GM12864 (cell line): ENCODE measurements at regions not wholly inside any gene's neighbourhood (a gene's known extent, or its start where the extent isn't known, plus 50 kb on each side); places are given as distances from the start of the nearest gene placed in this dataset.
"Not testable (repeated sequence)": the region's sequence is repeated elsewhere in the genome, so short reads cannot be mapped to it uniquely, and the experiment has no call there.

Experiments used
- DNase-seq: peaks from one replicate; pipeline ENCODE4 v3.0.0-alpha.2; 2011; ENCODE audit warnings: low read depth
- H3K4me3 ChIP-seq: 2 replicates; pipeline ENCODE4 v1.5.1; 2011; ENCODE audit warnings: mild to moderate bottlenecking, low read depth, low read length, control low read depth
- TF ChIP-seq, protein P1 (sequence below): IDR thresholded peaks from 2 replicates; pipeline ENCODE4 v1.5.1; 2011; ENCODE audit warnings: low read depth, mild to moderate bottlenecking, moderate library complexity, low read length, control low read depth, inconsistent platforms; ENCODE audit errors: missing control alignments

DNA sequence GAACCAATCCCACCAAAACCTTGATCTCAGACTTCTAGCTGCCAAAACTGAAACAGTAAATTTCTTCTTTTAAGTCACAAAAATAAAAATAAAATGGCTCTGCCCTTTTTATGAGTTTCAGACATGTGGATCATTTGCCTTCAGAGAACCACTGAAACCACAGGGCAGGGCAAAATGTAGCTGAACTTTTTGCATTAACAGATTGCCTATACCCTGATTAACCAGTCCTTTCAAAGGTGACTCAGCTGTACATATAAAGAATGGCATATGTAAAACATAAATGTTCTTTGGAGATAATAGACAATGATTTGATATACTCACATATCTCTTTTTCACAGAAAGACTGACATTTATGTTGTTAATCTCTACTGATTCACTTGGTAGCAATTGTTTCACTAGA is 187.1 kb upstream of the GRIN3A start:
- DNase-seq = no peak
- TF ChIP-seq, protein P1, sequence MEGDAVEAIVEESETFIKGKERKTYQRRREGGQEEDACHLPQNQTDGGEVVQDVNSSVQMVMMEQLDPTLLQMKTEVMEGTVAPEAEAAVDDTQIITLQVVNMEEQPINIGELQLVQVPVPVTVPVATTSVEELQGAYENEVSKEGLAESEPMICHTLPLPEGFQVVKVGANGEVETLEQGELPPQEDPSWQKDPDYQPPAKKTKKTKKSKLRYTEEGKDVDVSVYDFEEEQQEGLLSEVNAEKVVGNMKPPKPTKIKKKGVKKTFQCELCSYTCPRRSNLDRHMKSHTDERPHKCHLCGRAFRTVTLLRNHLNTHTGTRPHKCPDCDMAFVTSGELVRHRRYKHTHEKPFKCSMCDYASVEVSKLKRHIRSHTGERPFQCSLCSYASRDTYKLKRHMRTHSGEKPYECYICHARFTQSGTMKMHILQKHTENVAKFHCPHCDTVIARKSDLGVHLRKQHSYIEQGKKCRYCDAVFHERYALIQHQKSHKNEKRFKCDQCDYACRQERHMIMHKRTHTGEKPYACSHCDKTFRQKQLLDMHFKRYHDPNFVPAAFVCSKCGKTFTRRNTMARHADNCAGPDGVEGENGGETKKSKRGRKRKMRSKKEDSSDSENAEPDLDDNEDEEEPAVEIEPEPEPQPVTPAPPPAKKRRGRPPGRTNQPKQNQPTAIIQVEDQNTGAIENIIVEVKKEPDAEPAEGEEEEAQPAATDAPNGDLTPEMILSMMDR = no peak
- H3K4me3 ChIP-seq = no peak overlapping the region

DNA sequence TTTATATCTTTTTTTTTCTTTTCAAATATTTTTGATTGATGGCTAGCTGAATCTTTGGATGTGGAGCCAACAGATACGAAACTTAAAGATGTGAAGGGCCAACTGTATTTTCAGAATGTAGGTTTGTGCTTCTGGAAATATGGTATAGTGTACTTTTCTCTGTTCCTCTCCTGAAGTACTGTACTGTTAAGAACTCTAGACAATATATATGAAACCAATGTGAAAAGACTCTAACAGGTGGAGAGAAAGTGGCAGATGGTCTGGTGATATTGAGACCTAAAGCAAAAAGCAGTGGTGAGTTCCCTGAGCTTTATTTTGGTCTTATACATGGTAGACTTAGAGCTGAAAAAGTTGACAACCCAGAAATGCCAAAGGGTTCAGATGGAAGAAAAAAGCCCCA is 185.0 kb upstream of the GRIN3A start:
- TF ChIP-seq, protein P1 = no peak
- H3K4me3 ChIP-seq = no peak overlapping the region
- DNase-seq = no peak

DNA sequence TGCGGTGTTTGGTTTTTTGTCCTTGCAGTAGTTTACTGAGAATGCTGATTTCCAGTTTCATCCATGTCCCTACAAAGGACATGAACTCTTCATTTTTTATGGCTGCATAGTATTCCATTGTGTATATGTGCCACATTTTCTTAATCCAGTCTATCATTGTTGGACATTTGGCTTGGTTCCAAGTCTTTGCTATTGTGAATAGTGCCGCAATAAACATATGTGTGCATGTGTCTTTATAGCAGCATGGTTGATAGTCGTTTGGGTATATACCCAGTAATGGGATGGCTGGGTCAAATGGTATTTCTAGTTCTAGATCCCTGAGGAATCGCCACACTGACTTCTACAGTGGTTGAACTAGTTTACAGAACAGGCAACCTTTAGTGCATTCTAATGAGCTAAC is 178.5 kb upstream of the GRIN3A start:
- H3K4me3 ChIP-seq, DNase-seq: not testable (repeated sequence)

DNA sequence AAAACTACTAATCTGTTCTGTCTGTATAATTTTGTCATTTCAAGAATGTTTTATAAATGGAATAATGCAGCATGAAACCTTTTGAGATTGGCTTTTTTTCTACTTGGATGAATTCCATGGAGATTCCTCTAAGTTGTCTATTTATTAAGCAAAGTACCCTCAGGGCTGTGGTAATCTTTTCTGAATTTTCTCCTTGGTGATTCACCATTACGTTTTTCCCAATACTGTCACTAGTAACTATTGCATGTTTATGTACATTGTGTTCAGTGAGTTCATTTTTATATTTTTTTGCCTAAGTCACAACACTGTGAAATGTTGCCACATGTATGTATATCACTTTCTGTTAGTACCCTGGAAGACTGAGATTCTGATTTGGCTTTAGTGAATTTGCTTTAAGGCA is 177.0 kb upstream of the GRIN3A start:
- TF ChIP-seq, protein P1 = no peak
- no peak for DNase-seq
- no peak overlapping the region for H3K4me3 ChIP-seq

DNA sequence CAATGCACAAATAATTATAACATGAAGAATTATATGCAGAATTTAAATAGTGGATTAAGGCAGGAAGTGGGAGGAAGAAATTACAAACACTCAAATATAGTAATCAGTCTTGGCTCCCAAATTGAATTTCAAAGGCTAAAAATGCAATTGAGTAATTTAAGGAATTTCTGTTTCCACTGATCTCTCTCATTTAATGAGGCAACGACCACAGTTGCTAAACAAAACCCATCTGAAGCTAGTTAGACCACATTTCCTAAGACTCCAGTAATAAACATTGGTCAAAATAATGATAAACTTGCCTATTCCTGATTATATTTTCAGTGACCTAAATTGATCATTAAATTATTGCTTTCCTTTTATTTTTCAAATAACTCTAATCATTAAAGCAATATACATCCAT is 174.3 kb upstream of the GRIN3A start:
- TF ChIP-seq, protein P1 = no peak
- H3K4me3 ChIP-seq = no peak overlapping the region
- no peak for DNase-seq

DNA sequence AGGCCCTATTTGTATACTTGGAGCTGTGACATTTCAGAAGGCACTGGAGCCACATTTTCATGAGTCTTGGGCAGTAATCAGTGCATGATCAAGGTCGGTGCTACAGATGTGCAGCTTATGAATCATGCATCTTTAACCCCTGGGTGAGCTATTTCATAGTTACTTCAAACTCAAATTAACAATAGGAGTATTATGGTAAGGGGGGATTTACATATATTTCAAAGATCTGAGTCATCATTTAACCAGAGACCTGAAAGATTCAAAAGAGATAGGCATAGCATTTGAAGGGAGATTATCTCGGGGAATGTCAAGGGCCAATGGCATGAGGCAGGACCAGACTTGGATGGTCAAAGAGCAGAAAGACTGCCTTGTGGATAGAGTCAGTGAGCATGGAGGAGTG is 169.0 kb upstream of the GRIN3A start:
- H3K4me3 ChIP-seq = no peak overlapping the region
- no peak for DNase-seq
- TF ChIP-seq, protein P1 = no peak

- TF ChIP-seq, protein P1 = no peak
- no peak for DNase-seq
- no peak overlapping the region for H3K4me3 ChIP-seq
Observed at GRCh38 chr9:101904845-101905244, 166.4 kb upstream of the GRIN3A start.

- H3K4me3 ChIP-seq = no peak overlapping the region
- TF ChIP-seq, protein P1 = no peak
- no peak for DNase-seq
Observed at GRCh38 chr9:101902051-101902450, 163.6 kb upstream of the GRIN3A start.
